WI38 (cell line): ENCODE measurements at regions not wholly inside any gene's neighbourhood (a gene's known extent, or its start where the extent isn't known, plus 50 kb on each side); places are given as distances from the start of the nearest gene placed in this dataset.

Experiments used
- H3K4me3 ChIP-seq: 2 replicates; pipeline ENCODE4 v1.5.1; 2011; ENCODE audit warnings: low read depth, mild to moderate bottlenecking, control low read depth, low read length
- CTCF ChIP-seq: IDR thresholded peaks from 2 replicates; pipeline ENCODE4 v1.5.1; 2012; ENCODE audit warnings: low read depth, mild to moderate bottlenecking, control low read depth, low read length

GRCh38 chr2:15009681-15010080, 377.2 kb downstream of the LRATD1 start:
- no peak overlapping the region for H3K4me3 ChIP-seq
- TF ChIP-seq CTCF = no peak

DNA sequence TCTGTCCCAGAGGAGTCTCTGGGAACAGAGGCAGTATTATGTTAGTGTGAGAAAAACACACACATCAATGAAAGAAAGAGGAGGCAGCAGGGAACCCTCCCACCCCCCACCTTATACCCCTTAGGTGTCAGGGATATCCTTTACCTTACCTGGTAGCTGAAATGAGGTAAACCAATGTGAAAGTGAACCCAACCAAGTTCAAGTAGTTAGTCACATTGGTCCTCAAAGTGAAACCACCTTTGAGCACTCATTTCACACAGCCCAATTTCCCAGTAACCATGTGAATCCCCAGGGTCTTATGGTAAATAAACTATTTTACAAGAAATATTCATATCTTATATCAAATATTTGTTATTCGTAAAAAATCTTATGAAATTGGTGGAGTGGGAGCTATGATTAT, 377.8 kb downstream of the LRATD1 start:
- TF ChIP-seq CTCF = no peak
- H3K4me3 ChIP-seq = no peak overlapping the region

- no peak for TF ChIP-seq CTCF
These were observed 386.3 kb downstream of the LRATD1 start for GRCh38 chr2:15018814-15019213.

GRCh38 chr2:15023221-15023620, 390.7 kb downstream of the LRATD1 start:
- TF ChIP-seq CTCF = no peak
- H3K4me3 ChIP-seq = no peak overlapping the region

More at GRCh38 chr2:15018814-15019213, 386.3 kb downstream of the LRATD1 start:
- no peak overlapping the region for H3K4me3 ChIP-seq

GRCh38 chr2:15028406-15028805, 395.9 kb downstream of the LRATD1 start:
- TF ChIP-seq CTCF = no peak
- H3K4me3 ChIP-seq = no peak overlapping the region

DNA sequence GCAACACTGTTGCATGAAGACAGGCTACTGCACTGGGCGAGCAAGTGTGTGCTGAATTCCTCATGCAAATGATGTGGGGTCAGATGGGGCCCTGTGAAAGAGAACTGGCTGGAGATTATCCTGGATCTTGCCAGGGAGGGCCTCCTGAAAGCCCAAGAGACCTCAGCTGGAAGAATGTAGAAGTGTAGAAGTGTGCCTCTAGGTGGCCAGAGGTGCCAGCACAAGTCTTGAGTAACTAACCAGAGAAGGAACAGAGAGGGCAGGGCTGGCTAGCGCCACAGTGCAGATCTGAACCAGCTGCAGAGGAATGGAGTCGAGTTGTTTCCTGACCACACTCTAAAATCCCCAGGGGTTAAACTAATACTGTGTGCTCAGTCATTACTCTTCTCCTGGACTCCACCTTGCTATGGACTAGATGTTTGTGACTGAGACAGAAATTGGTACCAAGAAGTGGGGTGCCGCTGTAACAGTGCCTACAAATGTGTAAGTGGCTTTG, 399.3 kb downstream of the LRATD1 start:
- no peak for TF ChIP-seq CTCF

DNA sequence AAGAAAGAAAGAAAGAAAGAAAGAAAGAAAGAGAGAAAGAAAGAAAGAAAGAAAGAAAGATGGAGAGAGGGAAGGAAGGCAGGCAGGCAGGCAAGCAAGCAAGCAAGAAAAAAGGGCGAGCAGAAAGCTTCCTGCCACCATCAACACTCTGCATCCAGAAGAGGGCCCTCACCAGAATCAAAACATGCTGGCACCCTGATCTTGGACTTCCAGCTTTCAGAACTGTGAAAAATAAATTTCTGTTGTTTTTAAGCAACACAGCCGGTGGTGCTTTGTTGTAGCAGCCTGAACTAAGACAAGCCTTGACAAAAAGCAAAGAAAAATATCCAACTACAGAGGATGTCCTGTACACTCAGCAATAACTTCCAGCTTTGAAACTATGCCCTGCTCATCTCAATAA, 401.7 kb downstream of the LRATD1 start:
- no peak for TF ChIP-seq CTCF

More for the DNA sequence above, 399.3 kb downstream of the LRATD1 start:
- H3K4me3 ChIP-seq = no peak overlapping the region

More for the DNA sequence above, 401.7 kb downstream of the LRATD1 start:
- no peak overlapping the region for H3K4me3 ChIP-seq
